Thyroid gland (tissue), 4 donors: ENCODE measurements at regions not wholly inside any gene's neighbourhood (a gene's known extent, or its start where the extent isn't known, plus 50 kb on each side); places are given as distances from the start of the nearest gene placed in this dataset.
A peak's percentile ranks its signal among the peaks of the same experiment; 100 is the strongest.

Experiments used
- DNase-seq, 2 donors: peaks; one replicate each; pipeline ENCODE4 v3.0.0-alpha.2; 2019
- H3K27ac ChIP-seq, 3 donors: fragments of 200-600 bp; sonication (generic); 1 replicate in 2 of 3; 2 replicates in 1 of 3; pipeline ENCODE4 v1.5.1; 2016 to 2019; ENCODE audit warnings: mild to moderate bottlenecking in 1 of 3, moderate library complexity in 1 of 3
- H3K27me3 ChIP-seq: fragments of 200-600 bp; sonication (generic); one replicate; pipeline ENCODE4 v1.5.1; 2019
- H3K36me3 ChIP-seq, 2 donors: fragments of 200-600 bp; sonication (generic); one replicate each; pipeline ENCODE4 v1.5.1; 2016 to 2019
- H3K4me1 ChIP-seq, 2 donors: fragments of 200-600 bp; sonication (generic); one replicate each; pipeline ENCODE4 v1.5.1; 2017 to 2019
- H3K4me3 ChIP-seq, 3 donors: fragments of 200-600 bp; sonication (generic); replicated peaks in 1 of 3; 1 replicate in 2 of 3; 2 replicates in 1 of 3; pipeline ENCODE4 v1.5.1; 2016; ENCODE audit warnings: mild to moderate bottlenecking in 1 of 3
- H3K9me3 ChIP-seq: fragments of 200-600 bp; sonication (generic); one replicate; pipeline ENCODE4 v1.5.1; 2017
- POLR2A ChIP-seq, 2 donors: fragments of 450-650 bp; IDR thresholded peaks; one replicate each; pipeline ENCODE4 v1.6.1; 2017; ENCODE audit warnings: antibody characterized with exemption in 2 of 2, mild to moderate bottlenecking in 2 of 2, moderate library complexity in 1 of 2
- WGBS, 2 donors: methylation state at CpG; one replicate each; pipeline ENCODE4 v1.1.5; 2017; 5-methylcytosine and 5-hydroxymethylcytosine counted together
- intact Hi-C: fragments of 100-400 bp; cut with DNase I; formaldehyde crosslinking; loops from one replicate; pipeline ENCODE4 v1.15.1; 2023
- TF ChIP-seq, protein P1 (sequence below), 6 experiments: fragments of 200-600 bp in 3 of 6; fragments of 450-650 bp in 3 of 6; sonication (generic) in 3 of 6; IDR thresholded peaks; one replicate each; pipeline ENCODE4 v1.5.1; 2016 to 2019; ENCODE audit warnings: antibody characterized with exemption in 6 of 6, mild to moderate bottlenecking in 2 of 6, inconsistent platforms in 1 of 6, moderate library complexity in 1 of 6

DNA sequence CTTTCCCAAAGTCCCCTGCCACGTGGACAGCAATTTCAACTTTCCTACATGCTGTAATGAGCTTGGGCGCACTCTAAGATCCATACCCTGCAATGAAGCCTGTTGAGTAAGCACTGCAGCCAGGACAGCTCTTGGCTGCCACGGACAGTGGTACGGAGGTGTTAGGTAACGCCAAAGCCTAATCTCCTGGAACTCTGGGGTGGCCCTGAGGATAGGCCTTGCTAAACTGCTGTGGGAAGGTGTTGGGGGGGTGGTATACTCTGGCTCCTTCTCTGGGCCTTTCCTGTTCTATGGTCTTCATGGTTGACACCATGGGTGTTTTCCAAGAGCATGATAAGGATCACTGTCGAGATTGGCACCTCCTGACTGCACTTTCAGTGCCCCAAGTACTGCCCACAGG is 66.4 kb upstream of the PITX1 start:
- no peaks in the 10 kb centered on the region for H3K36me3 ChIP-seq
- H3K27ac ChIP-seq = no peak overlapping the region
- peak in 1 of 2 donors; percentile 7 for DNase-seq
- no peaks in the 10 kb centered on the region for H3K9me3 ChIP-seq
- H3K4me1 ChIP-seq = peaks cover 0 to 5% of the 10 kb centered on the region in 2 donors
- 63 to 64% methylated on average over 4 to 6 of the region's 6 CpGs for WGBS, 2 donors
- no peaks in the 10 kb centered on the region for H3K27me3 ChIP-seq
- intact Hi-C loops = no loop called here
- TF ChIP-seq POLR2A (IDR thresholded peaks at IDR 0.05) = no peak
- TF ChIP-seq, protein P1, sequence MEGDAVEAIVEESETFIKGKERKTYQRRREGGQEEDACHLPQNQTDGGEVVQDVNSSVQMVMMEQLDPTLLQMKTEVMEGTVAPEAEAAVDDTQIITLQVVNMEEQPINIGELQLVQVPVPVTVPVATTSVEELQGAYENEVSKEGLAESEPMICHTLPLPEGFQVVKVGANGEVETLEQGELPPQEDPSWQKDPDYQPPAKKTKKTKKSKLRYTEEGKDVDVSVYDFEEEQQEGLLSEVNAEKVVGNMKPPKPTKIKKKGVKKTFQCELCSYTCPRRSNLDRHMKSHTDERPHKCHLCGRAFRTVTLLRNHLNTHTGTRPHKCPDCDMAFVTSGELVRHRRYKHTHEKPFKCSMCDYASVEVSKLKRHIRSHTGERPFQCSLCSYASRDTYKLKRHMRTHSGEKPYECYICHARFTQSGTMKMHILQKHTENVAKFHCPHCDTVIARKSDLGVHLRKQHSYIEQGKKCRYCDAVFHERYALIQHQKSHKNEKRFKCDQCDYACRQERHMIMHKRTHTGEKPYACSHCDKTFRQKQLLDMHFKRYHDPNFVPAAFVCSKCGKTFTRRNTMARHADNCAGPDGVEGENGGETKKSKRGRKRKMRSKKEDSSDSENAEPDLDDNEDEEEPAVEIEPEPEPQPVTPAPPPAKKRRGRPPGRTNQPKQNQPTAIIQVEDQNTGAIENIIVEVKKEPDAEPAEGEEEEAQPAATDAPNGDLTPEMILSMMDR (IDR thresholded peaks at IDR 0.05) = no peak
- no peak overlapping the region for H3K4me3 ChIP-seq

DNA sequence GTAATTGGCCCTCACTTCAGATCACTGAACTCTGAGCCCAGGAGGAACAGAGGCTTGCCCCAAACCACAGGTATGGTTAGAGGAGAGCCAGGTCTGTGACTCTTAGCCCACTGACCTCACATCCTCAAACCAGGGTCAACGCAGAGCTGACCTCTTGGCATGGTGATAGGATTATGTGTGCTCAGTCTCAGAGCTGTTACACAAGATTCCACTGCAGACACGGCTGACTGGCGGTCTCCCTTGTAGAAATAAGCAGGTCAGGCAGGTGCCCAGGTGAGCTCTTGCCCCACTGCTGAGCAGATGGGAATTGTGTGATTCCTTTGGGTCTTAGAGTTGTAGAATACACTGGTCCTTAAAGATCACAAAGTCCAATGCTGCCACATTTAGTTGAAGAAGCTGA is 66.0 kb upstream of the PITX1 start:
- Histone ChIP-seq H3K36me3 (no peaks in the 10 kb centered on the region), H3K4me1 (peaks cover 0 to 5% of the 10 kb centered on the region in 2 donors), H3K9me3 (no peaks in the 10 kb centered on the region), H3K27ac (no peak overlapping the region), H3K27me3 (no peaks in the 10 kb centered on the region), H3K4me3 (no peak overlapping the region)
- peak; percentile 66 to 79 for DNase-seq
- no peak for TF ChIP-seq POLR2A (IDR thresholded peaks at IDR 0.05)
- TF ChIP-seq, protein P1 (IDR thresholded peaks at IDR 0.05) = no peak
- intact Hi-C loops = no loop called here
- WGBS, 2 donors = 21 to 34% methylated on average over 3 of the region's 3 CpGs

DNA sequence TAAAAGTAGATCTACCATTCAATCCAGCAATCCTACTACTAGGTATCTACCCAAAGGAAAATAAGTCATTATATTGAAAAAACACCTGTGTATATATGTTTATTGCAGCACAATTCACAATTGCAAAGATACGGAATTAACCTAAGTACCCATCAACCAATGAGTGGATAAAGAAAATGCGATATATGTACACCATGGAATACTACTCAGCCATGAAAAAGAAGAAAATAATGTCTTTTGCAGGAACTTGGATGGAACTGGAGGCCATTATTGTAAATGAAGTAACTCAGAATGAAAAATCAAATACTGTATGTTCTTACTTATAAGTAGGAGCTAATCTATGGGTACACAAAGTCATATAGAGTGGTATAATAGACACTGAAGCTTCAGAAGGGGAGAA is 63.4 kb upstream of the PITX1 start:
- intact Hi-C loops = no loop called here
- WGBS, 2 donors = 94 to 95% methylated on average over 2 of the region's 2 CpGs

DNA sequence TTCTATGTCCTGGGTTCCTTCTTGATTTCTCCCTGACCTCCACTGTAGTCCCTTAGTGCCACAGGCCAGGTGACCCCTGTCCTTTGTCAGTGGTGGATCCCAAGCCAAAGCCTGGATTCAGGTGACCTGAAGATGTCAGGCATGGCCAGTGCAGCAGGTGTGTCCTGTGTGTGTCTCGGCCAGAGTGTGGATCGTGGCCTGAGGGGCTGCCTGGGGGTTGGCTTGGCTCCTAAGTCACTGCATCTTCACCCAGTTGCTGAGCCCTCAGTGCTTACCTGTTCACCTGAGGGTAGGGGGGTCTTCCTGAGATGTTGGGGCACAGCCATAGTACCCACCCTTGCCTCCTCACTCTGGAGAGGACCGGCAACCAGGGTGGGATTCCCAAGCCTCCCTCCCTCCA is 61.8 kb upstream of the PITX1 start:
- 96% methylated on average over 3 of the region's 3 CpGs; no CpG with 5 or more reads in 1 of the 2 donors for WGBS, 2 donors
- Histone ChIP-seq H3K27ac (no peak overlapping the region), H3K4me1 (peaks cover 0 to 5% of the 10 kb centered on the region in 2 donors), H3K4me3 (no peak overlapping the region), H3K36me3 (no peaks in the 10 kb centered on the region), H3K9me3 (no peaks in the 10 kb centered on the region), H3K27me3 (no peaks in the 10 kb centered on the region)
- intact Hi-C loops = no loop called here
- no peak for TF ChIP-seq POLR2A (IDR thresholded peaks at IDR 0.05)
- no peak for DNase-seq

More for the DNA sequence above, 63.4 kb upstream of the PITX1 start:
- no peak for TF ChIP-seq POLR2A (IDR thresholded peaks at IDR 0.05)
- TF ChIP-seq, protein P1 (IDR thresholded peaks at IDR 0.05) = no peak
- DNase-seq = no peak
- Histone ChIP-seq H3K27me3 (no peaks in the 10 kb centered on the region), H3K4me3 (no peak overlapping the region), H3K4me1 (peaks cover 0 to 5% of the 10 kb centered on the region in 2 donors), H3K9me3 (no peaks in the 10 kb centered on the region), H3K36me3 (no peaks in the 10 kb centered on the region), H3K27ac (no peak overlapping the region)

DNA sequence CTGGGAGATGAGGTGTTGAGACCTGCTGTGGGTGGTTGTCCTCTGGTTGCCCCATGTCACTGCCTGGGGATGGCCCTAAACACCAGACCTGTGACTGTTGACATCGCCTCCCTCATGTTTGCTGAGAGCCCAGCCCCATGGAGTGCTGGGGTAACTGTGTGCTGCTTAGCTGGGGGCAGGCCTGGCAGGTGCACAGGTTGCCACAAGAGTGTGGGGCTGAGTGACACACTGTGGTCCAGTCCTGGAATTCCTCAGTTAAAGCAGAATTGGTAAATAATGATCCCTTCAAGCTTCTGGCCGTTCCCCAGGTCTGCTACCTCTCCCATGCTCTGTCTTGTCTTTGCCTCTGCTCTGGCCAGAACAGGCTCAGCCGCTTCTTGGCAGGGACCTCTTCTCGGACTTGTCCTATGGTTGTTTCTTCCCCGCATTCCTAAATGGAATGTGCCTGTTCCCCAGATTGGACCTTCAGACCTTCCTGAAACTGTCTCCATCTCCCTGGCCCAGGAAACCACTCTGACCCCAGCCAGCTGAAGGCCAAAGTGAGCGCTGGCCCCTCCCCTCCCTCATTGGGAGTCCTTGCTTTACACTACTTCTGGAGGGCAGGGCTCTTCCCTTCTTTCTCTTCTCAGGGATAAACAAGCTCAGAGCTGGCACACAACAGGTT is 61.2 kb upstream of the PITX1 start:
- no peak for DNase-seq
- H3K27me3 ChIP-seq = no peaks in the 10 kb centered on the region
- TF ChIP-seq, protein P1 (IDR thresholded peaks at IDR 0.05) = no peak
- no peak for TF ChIP-seq POLR2A (IDR thresholded peaks at IDR 0.05)
- H3K4me3 ChIP-seq = no peak overlapping the region
- H3K36me3 ChIP-seq = no peaks in the 10 kb centered on the region
- WGBS, 2 donors = 89 to 91% methylated on average over 6 of the region's 6 CpGs
- peaks cover 0 to 1% of the 10 kb centered on the region in 2 donors for H3K4me1 ChIP-seq
- intact Hi-C loops = no loop called here
- H3K27ac ChIP-seq = no peak overlapping the region
- no peaks in the 10 kb centered on the region for H3K9me3 ChIP-seq
